Sigmoid colon (tissue), 6 donors: ENCODE measurements at regions not wholly inside any gene's neighbourhood (a gene's known extent, or its start where the extent isn't known, plus 50 kb on each side); places are given as distances from the start of the nearest gene placed in this dataset.

Experiments
- DNase-seq: peaks from one replicate; pipeline ENCODE4 v3.0.0-alpha.2; 2019
- H3K27ac ChIP-seq, 4 donors: fragments of 200-600 bp; sonication (generic); one replicate each; pipeline ENCODE4 v1.5.1; 2016 to 2019; ENCODE audit warnings: mild to moderate bottlenecking in 1 of 4
- H3K27me3 ChIP-seq, 3 donors: fragments of 200-600 bp; sonication (generic); one replicate each; pipeline ENCODE4 v1.5.1; 2019; ENCODE audit warnings: mild to moderate bottlenecking in 1 of 3
- H3K36me3 ChIP-seq, 4 donors: fragments of 200-600 bp; sonication (generic); one replicate each; pipeline ENCODE4 v1.5.1; 2016 to 2019
- H3K4me1 ChIP-seq, 4 donors: fragments of 200-600 bp; sonication (generic); one replicate each; pipeline ENCODE4 v1.5.1; 2017 to 2019
- H3K4me3 ChIP-seq, 4 donors: fragments of 200-600 bp; sonication (generic); one replicate each; pipeline ENCODE4 v1.5.1; 2017 to 2019; ENCODE audit warnings: mild to moderate bottlenecking in 2 of 4, moderate library complexity in 1 of 4
- H3K9me3 ChIP-seq, 4 donors: fragments of 200-600 bp in 3 of 4; sonication (generic) in 3 of 4; one replicate each; pipeline versions ENCODE4 v1.5.1 to v1.6.1; 2013 to 2019
- EP300 ChIP-seq, 4 donors: sonication (generic); formaldehyde crosslinking; IDR thresholded peaks; one replicate each; pipeline ENCODE4 v1.6.1; 2017; ENCODE audit warnings: antibody characterized with exemption in 4 of 4
- POLR2A ChIP-seq, 2 donors: fragments of 450-650 bp; IDR thresholded peaks; one replicate each; pipeline ENCODE4 v1.6.1; 2016; ENCODE audit warnings: antibody characterized with exemption in 2 of 2, mild to moderate bottlenecking in 2 of 2, moderate library complexity in 2 of 2
- POLR2AphosphoS5 ChIP-seq, 4 donors: sonication (generic); formaldehyde crosslinking; IDR thresholded peaks; one replicate each; pipeline ENCODE4 v1.6.1; 2017; ENCODE audit warnings: antibody characterized with exemption in 4 of 4
- WGBS, 2 donors: extraction: QIAGEN DNeasy Blood & Tissue Kit; methylation state at CpG; one replicate each; pipeline ENCODE4 v1.1.7; 2013; 5-methylcytosine and 5-hydroxymethylcytosine counted together
- intact Hi-C: fragments of 100-400 bp; cut with DNase I; formaldehyde crosslinking; loops from one replicate; pipeline ENCODE4 v1.15.1; 2023
- TF ChIP-seq, protein P1 (sequence below), 4 experiments: fragments of 450-650 bp in 3 of 4; fragments of 200-600 bp in 1 of 4; IDR thresholded peaks; one replicate each; pipeline ENCODE4 v1.5.1; 2016 to 2019; ENCODE audit warnings: antibody characterized with exemption in 4 of 4, mild to moderate bottlenecking in 3 of 4, moderate library complexity in 2 of 4
- donor health status: healthy with polysubstance abuse.
- donor health status: healthy.

DNA sequence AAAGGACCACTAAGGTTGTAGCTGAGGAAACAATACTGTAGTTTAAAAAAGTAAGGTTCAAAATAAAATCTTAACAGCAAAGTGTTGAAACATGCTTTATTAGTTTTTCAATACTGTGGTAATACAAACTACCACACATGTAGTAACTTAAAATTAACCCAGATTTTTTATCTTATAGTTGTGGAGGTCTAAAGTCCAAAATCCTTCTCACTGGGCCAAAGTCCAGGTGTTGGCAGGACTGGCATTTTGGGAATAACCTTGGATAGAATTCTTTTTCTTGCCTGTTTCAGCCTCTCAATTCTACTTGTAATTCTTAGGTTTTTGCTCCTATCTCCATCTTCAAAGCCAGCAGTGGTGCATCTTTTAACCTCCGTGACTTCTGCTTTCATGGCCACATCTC lies 942.0 kb downstream of the TSN start:
- intact Hi-C loops = no loop called here
- Histone ChIP-seq H3K27ac (no peak overlapping the region), H3K4me3 (no peak overlapping the region), H3K36me3 (no peaks in the 10 kb centered on the region), H3K9me3 (no peaks in the 10 kb centered on the region), H3K27me3 (no peaks in the 10 kb centered on the region), H3K4me1 (no peaks in the 10 kb centered on the region)
- TF ChIP-seq EP300 (IDR thresholded peaks at IDR 0.05) (no peak), POLR2A (IDR thresholded peaks at IDR 0.05) (no peak), POLR2AphosphoS5 (IDR thresholded peaks at IDR 0.05) (no peak)
- TF ChIP-seq, protein P1, sequence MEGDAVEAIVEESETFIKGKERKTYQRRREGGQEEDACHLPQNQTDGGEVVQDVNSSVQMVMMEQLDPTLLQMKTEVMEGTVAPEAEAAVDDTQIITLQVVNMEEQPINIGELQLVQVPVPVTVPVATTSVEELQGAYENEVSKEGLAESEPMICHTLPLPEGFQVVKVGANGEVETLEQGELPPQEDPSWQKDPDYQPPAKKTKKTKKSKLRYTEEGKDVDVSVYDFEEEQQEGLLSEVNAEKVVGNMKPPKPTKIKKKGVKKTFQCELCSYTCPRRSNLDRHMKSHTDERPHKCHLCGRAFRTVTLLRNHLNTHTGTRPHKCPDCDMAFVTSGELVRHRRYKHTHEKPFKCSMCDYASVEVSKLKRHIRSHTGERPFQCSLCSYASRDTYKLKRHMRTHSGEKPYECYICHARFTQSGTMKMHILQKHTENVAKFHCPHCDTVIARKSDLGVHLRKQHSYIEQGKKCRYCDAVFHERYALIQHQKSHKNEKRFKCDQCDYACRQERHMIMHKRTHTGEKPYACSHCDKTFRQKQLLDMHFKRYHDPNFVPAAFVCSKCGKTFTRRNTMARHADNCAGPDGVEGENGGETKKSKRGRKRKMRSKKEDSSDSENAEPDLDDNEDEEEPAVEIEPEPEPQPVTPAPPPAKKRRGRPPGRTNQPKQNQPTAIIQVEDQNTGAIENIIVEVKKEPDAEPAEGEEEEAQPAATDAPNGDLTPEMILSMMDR (IDR thresholded peaks at IDR 0.05) = no peak
- WGBS, 2 donors = 93 to 98% methylated on average over 1 of the region's 1 CpG
- DNase-seq = no peak

- H3K27me3 ChIP-seq = no peaks in the 10 kb centered on the region
- no peaks in the 10 kb centered on the region for H3K36me3 ChIP-seq
- no peak for DNase-seq
- no peaks in the 10 kb centered on the region for H3K4me1 ChIP-seq
- H3K4me3 ChIP-seq = no peak overlapping the region
- H3K9me3 ChIP-seq = no peaks in the 10 kb centered on the region
- H3K27ac ChIP-seq = no peak overlapping the region
- intact Hi-C loops = no loop called here
- TF ChIP-seq EP300 (IDR thresholded peaks at IDR 0.05) = no peak
- no peak for TF ChIP-seq POLR2A (IDR thresholded peaks at IDR 0.05)
- no peak for TF ChIP-seq POLR2AphosphoS5 (IDR thresholded peaks at IDR 0.05)
- TF ChIP-seq, protein P1 (IDR thresholded peaks at IDR 0.05) = no peak
- 78 to 89% methylated on average over 1 of the region's 1 CpG for WGBS, 2 donors
Measured at GRCh38 chr2:122703676-122704075, 948.2 kb downstream of the TSN start.

DNA sequence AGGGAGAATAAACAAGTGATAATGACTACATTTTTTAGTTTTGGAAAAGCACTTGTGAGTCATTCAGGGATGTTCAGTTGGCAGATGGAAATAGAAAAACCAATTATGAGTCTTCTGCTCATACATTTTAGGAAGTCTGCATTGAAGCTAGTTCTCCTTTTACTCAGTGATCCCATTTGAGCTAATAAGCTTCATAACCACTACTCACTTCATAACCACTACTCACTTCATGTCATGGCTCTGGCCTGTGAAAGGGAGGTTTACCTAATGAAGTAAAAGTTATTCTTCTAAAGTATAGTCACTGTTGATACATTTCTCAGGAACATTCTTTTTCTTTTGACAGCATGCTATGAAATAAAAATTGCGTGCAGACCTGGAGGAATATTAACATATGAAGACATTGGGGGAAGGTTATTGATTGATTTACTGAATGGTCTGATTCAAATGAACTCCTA lies 948.7 kb downstream of the TSN start:
- 91 to 98% methylated on average over 1 of the region's 1 CpG for WGBS, 2 donors
- H3K9me3 ChIP-seq = no peaks in the 10 kb centered on the region
- H3K27me3 ChIP-seq = no peaks in the 10 kb centered on the region
- no peak overlapping the region for H3K4me3 ChIP-seq
- no peaks in the 10 kb centered on the region for H3K36me3 ChIP-seq
- intact Hi-C loops = no loop called here
- H3K4me1 ChIP-seq = no peaks in the 10 kb centered on the region
- DNase-seq = no peak
- TF ChIP-seq EP300 (IDR thresholded peaks at IDR 0.05) (no peak), POLR2A (IDR thresholded peaks at IDR 0.05) (no peak), POLR2AphosphoS5 (IDR thresholded peaks at IDR 0.05) (no peak)
- TF ChIP-seq, protein P1 (IDR thresholded peaks at IDR 0.05) = no peak
- no peak overlapping the region for H3K27ac ChIP-seq

GRCh38 chr2:122705746-122706145 lies 950.3 kb downstream of the TSN start:
- WGBS, 2 donors = 97 to 98% methylated on average over 1 of the region's 1 CpG
- H3K4me1 ChIP-seq = no peaks in the 10 kb centered on the region
- intact Hi-C loops = no loop called here
- DNase-seq = no peak
- no peak overlapping the region for H3K4me3 ChIP-seq
- no peaks in the 10 kb centered on the region for H3K27me3 ChIP-seq
- H3K27ac ChIP-seq = no peak overlapping the region
- H3K9me3 ChIP-seq = no peaks in the 10 kb centered on the region
- H3K36me3 ChIP-seq = no peaks in the 10 kb centered on the region
- TF ChIP-seq EP300 (IDR thresholded peaks at IDR 0.05) = no peak
- no peak for TF ChIP-seq POLR2A (IDR thresholded peaks at IDR 0.05)
- no peak for TF ChIP-seq POLR2AphosphoS5 (IDR thresholded peaks at IDR 0.05)
- TF ChIP-seq, protein P1 (IDR thresholded peaks at IDR 0.05) = no peak

DNA sequence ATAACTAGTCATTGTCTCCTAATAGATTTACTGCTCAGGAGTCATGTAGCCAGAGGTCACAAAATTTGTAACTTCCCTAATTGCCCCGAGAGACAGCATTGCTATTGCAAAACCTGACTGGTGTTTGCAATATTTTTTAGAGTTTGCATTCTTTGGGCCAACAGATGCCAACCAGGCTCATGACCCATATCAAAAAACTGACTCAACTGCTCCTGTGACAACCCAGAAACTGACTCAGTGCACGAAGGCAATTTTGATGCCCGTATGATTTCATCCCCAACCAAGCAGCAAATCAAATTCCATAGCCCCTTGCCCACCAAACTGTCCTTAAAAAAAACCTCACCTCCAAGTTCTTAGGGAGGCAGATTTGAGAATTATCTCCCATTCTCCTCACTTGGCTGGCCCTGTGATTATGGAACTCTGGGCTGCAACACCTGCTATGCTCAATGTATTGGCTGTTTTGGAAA lies 951.3 kb downstream of the TSN start:
- no peak overlapping the region for H3K27ac ChIP-seq
- 59 to 73% methylated on average over 3 of the region's 3 CpGs for WGBS, 2 donors
- intact Hi-C loops = no loop called here
- no peaks in the 10 kb centered on the region for H3K36me3 ChIP-seq
- no peaks in the 10 kb centered on the region for H3K4me1 ChIP-seq
- no peak overlapping the region for H3K4me3 ChIP-seq
- TF ChIP-seq EP300 (IDR thresholded peaks at IDR 0.05) (no peak), POLR2AphosphoS5 (IDR thresholded peaks at IDR 0.05) (no peak)
- no peak for DNase-seq
- no peaks in the 10 kb centered on the region for H3K9me3 ChIP-seq
- H3K27me3 ChIP-seq = no peaks in the 10 kb centered on the region
